ENCODE measurements at regions not wholly inside any gene's neighbourhood (a gene's known extent, or its start where the extent isn't known, plus 50 kb on each side); places are given as distances from the start of the nearest gene placed in this dataset.

GRCh38 chr2:156647377-156648010 lies 211.3 kb downstream of the GPD2 start:
- H3K4me3 ChIP-seq (ENCODE audit: low read length): no peak overlapping the region
- H3K27me3 ChIP-seq (ENCODE audit: control insufficient read depth, insufficient read depth, low read length): no peaks in the 10 kb centered on the region
- H3K36me3 ChIP-seq (ENCODE audit: control insufficient read depth, insufficient read depth, low read length): no peaks in the 10 kb centered on the region
- H3K4me1 ChIP-seq (ENCODE audit: control insufficient read depth, insufficient read depth, low read length): no peaks in the 10 kb centered on the region
- H3K9me3 ChIP-seq (ENCODE audit: control insufficient read depth, low read length): no peaks in the 10 kb centered on the region
- no peak overlapping the region for H3K9ac ChIP-seq (ENCODE audit: low read length)

- no peaks in the 10 kb centered on the region for H3K9me3 ChIP-seq (ENCODE audit: control insufficient read depth, low read length)
- H3K4me3 ChIP-seq (ENCODE audit: low read length): no peak overlapping the region
- no peaks in the 10 kb centered on the region for H3K4me1 ChIP-seq (ENCODE audit: control insufficient read depth, insufficient read depth, low read length)
- no peak overlapping the region for H3K9ac ChIP-seq (ENCODE audit: low read length)
- no peaks in the 10 kb centered on the region for H3K36me3 ChIP-seq (ENCODE audit: control insufficient read depth, insufficient read depth, low read length)
- no peaks in the 10 kb centered on the region for H3K27me3 ChIP-seq (ENCODE audit: control insufficient read depth, insufficient read depth, low read length)
Observed at GRCh38 chr2:156648522-156648921, 212.3 kb downstream of the GPD2 start.

GRCh38 chr2:156649596-156649995 lies 213.4 kb downstream of the GPD2 start:
- H3K36me3 ChIP-seq (ENCODE audit: control insufficient read depth, insufficient read depth, low read length): no peaks in the 10 kb centered on the region
- no peak overlapping the region for H3K9ac ChIP-seq (ENCODE audit: low read length)
- H3K4me3 ChIP-seq (ENCODE audit: low read length): no peak overlapping the region
- no peaks in the 10 kb centered on the region for H3K9me3 ChIP-seq (ENCODE audit: control insufficient read depth, low read length)
- H3K27me3 ChIP-seq (ENCODE audit: control insufficient read depth, insufficient read depth, low read length): no peaks in the 10 kb centered on the region
- no peaks in the 10 kb centered on the region for H3K4me1 ChIP-seq (ENCODE audit: control insufficient read depth, insufficient read depth, low read length)

GRCh38 chr2:156652691-156653090 lies 216.5 kb downstream of the GPD2 start:
- no peaks in the 10 kb centered on the region for H3K36me3 ChIP-seq (ENCODE audit: control insufficient read depth, insufficient read depth, low read length)
- H3K9ac ChIP-seq (ENCODE audit: low read length): no peak overlapping the region
- no peaks in the 10 kb centered on the region for H3K9me3 ChIP-seq (ENCODE audit: control insufficient read depth, low read length)
- H3K4me1 ChIP-seq (ENCODE audit: control insufficient read depth, insufficient read depth, low read length): no peaks in the 10 kb centered on the region
- H3K4me3 ChIP-seq (ENCODE audit: low read length): no peak overlapping the region
- no peaks in the 10 kb centered on the region for H3K27me3 ChIP-seq (ENCODE audit: control insufficient read depth, insufficient read depth, low read length)

- Histone ChIP-seq H3K9me3 (ENCODE audit: control insufficient read depth, low read length) (no peaks in the 10 kb centered on the region), H3K27me3 (ENCODE audit: control insufficient read depth, insufficient read depth, low read length) (no peaks in the 10 kb centered on the region), H3K9ac (ENCODE audit: low read length) (no peak overlapping the region), H3K4me1 (ENCODE audit: control insufficient read depth, insufficient read depth, low read length) (no peaks in the 10 kb centered on the region), H3K36me3 (ENCODE audit: control insufficient read depth, insufficient read depth, low read length) (no peaks in the 10 kb centered on the region), H3K4me3 (ENCODE audit: low read length) (no peak overlapping the region)
Observed at GRCh38 chr2:156653675-156654074, 217.5 kb downstream of the GPD2 start.

GRCh38 chr2:156657809-156658208 lies 221.6 kb downstream of the GPD2 start:
- Histone ChIP-seq H3K27me3 (ENCODE audit: control insufficient read depth, insufficient read depth, low read length) (no peaks in the 10 kb centered on the region), H3K9ac (ENCODE audit: low read length) (no peak overlapping the region), H3K36me3 (ENCODE audit: control insufficient read depth, insufficient read depth, low read length) (no peaks in the 10 kb centered on the region), H3K4me3 (ENCODE audit: low read length) (no peak overlapping the region), H3K4me1 (ENCODE audit: control insufficient read depth, insufficient read depth, low read length) (no peaks in the 10 kb centered on the region), H3K9me3 (ENCODE audit: control insufficient read depth, low read length) (no peaks in the 10 kb centered on the region)

- H3K9ac ChIP-seq (ENCODE audit: low read length): no peak overlapping the region
- no peak overlapping the region for H3K4me3 ChIP-seq (ENCODE audit: low read length)
- no peaks in the 10 kb centered on the region for H3K9me3 ChIP-seq (ENCODE audit: control insufficient read depth, low read length)
- H3K36me3 ChIP-seq (ENCODE audit: control insufficient read depth, insufficient read depth, low read length): no peaks in the 10 kb centered on the region
- H3K27me3 ChIP-seq (ENCODE audit: control insufficient read depth, insufficient read depth, low read length): no peaks in the 10 kb centered on the region
- no peaks in the 10 kb centered on the region for H3K4me1 ChIP-seq (ENCODE audit: control insufficient read depth, insufficient read depth, low read length)
Observed at GRCh38 chr2:156659694-156660093, 223.5 kb downstream of the GPD2 start.

- Histone ChIP-seq H3K36me3 (ENCODE audit: control insufficient read depth, insufficient read depth, low read length) (no peaks in the 10 kb centered on the region), H3K9ac (ENCODE audit: low read length) (no peak overlapping the region), H3K4me1 (ENCODE audit: control insufficient read depth, insufficient read depth, low read length) (no peaks in the 10 kb centered on the region), H3K4me3 (ENCODE audit: low read length) (no peak overlapping the region), H3K9me3 (ENCODE audit: control insufficient read depth, low read length) (no peaks in the 10 kb centered on the region), H3K27me3 (ENCODE audit: control insufficient read depth, insufficient read depth, low read length) (no peaks in the 10 kb centered on the region)
Observed at GRCh38 chr2:156663757-156664409, 227.7 kb downstream of the GPD2 start.

GRCh38 chr2:156666130-156666785 lies 230.1 kb downstream of the GPD2 start:
- Histone ChIP-seq H3K9me3 (ENCODE audit: control insufficient read depth, low read length) (no peaks in the 10 kb centered on the region), H3K4me3 (ENCODE audit: low read length) (no peak overlapping the region), H3K4me1 (ENCODE audit: control insufficient read depth, insufficient read depth, low read length) (no peaks in the 10 kb centered on the region), H3K27me3 (ENCODE audit: control insufficient read depth, insufficient read depth, low read length) (no peaks in the 10 kb centered on the region), H3K36me3 (ENCODE audit: control insufficient read depth, insufficient read depth, low read length) (no peaks in the 10 kb centered on the region), H3K9ac (ENCODE audit: low read length) (no peak overlapping the region)

GRCh38 chr2:156670104-156670503 lies 233.9 kb downstream of the GPD2 start:
- H3K4me1 ChIP-seq (ENCODE audit: control insufficient read depth, insufficient read depth, low read length): no peaks in the 10 kb centered on the region
- H3K36me3 ChIP-seq (ENCODE audit: control insufficient read depth, insufficient read depth, low read length): no peaks in the 10 kb centered on the region
- H3K4me3 ChIP-seq (ENCODE audit: low read length): no peak overlapping the region
- H3K27me3 ChIP-seq (ENCODE audit: control insufficient read depth, insufficient read depth, low read length): no peaks in the 10 kb centered on the region
- no peak overlapping the region for H3K9ac ChIP-seq (ENCODE audit: low read length)
- no peaks in the 10 kb centered on the region for H3K9me3 ChIP-seq (ENCODE audit: control insufficient read depth, low read length)

- Histone ChIP-seq H3K36me3 (ENCODE audit: control insufficient read depth, insufficient read depth, low read length) (no peaks in the 10 kb centered on the region), H3K27me3 (ENCODE audit: control insufficient read depth, insufficient read depth, low read length) (no peaks in the 10 kb centered on the region), H3K4me3 (ENCODE audit: low read length) (no peak overlapping the region), H3K9me3 (ENCODE audit: control insufficient read depth, low read length) (no peaks in the 10 kb centered on the region), H3K4me1 (ENCODE audit: control insufficient read depth, insufficient read depth, low read length) (no peaks in the 10 kb centered on the region), H3K9ac (ENCODE audit: low read length) (no peak overlapping the region)
Observed at GRCh38 chr2:156671706-156672361, 235.7 kb downstream of the GPD2 start.
